NOMO-1 (cell line): ENCODE measurements at regions not wholly inside any gene's neighbourhood (a gene's known extent, or its start where the extent isn't known, plus 50 kb on each side); places are given as distances from the start of the nearest gene placed in this dataset.
A peak's percentile ranks its signal among the peaks of the same experiment; 100 is the strongest.

Experiments used
- DNase-seq, 2 experiments: peaks; one replicate each; lab custom pipeline; 2025; ENCODE audit not compliant: unreplicated experiment in 2 of 2; lab: John Stamatoyannopoulos, UW

DNA sequence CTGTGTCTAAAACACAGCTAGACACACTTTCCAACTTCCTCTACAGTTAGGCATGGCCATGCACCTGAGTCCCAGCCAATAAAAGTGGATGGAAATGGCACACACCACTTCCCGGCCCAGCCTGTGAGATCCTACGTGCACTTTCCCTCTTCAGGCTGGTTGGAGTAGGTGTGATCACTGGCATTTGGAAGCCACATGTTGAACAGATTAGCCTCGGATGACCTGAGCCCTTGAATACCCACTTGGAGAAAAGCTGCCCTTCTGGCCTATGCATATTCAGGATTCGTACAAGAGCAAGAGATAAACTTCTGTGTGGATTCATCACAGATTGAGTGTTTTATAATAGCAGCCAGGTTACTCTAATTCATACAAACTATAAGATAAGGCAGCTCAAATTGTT is 359.0 kb upstream of the SLC30A5 start:
- DNase-seq: no peak

DNA sequence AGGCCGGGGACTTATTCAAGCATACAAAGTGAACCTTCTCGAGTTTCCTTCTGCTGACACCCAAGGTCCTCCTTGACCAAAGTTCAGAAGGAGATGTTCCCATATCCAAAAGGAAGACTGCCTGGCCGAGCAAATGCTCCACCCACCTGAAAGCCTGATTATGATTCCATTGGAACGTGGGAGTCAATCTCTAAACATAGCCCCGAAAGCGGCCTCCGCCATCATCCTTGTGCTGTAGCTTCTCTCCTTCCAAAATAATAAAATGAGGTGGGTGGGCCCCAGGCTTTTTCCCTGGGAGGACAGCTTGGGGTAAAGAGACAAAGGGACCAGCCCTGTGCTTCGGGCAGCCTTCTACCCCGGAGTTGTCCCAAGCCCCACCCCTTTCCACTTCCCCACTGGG is 355.6 kb upstream of the SLC30A5 start:
- no peak for DNase-seq

DNA sequence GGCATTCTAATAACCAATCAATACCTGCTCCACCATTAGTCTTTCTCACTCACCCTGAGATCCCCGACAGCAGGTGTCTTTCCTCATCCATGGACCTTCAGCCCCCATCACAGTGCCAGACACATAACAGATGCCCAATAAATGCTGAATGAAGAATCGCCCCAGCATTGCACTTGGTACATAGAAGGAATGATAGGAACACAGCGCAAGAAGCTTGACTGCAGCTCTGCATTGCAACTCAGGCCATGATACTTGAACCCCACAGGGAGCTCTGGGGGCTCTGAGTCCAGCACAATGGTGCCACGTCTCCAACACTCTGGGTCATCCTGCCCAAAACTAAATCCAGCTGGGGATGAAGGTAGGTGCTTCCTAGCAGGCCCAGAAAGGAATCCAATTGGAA is 355.0 kb upstream of the SLC30A5 start:
- no peak for DNase-seq

DNA sequence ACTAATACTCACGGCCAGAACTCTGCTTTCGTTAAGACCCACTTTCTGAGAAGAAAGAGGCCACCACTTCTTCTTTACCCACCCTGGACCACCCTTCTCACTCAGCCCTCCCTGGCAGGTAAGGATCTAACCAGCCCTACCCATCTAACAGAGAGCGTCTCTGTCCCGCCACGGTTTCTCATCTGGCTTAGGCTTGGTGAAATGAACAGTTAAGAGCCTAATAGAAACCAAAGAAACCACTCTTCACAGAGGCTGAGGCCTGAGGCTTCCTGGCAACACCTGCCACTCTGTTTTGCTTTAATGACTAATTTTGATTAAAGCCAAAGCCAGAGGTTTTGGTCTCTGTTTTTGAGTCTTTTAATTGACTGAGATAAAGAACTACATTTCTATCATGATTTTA is 354.1 kb upstream of the SLC30A5 start:
- DNase-seq: no peak

DNA sequence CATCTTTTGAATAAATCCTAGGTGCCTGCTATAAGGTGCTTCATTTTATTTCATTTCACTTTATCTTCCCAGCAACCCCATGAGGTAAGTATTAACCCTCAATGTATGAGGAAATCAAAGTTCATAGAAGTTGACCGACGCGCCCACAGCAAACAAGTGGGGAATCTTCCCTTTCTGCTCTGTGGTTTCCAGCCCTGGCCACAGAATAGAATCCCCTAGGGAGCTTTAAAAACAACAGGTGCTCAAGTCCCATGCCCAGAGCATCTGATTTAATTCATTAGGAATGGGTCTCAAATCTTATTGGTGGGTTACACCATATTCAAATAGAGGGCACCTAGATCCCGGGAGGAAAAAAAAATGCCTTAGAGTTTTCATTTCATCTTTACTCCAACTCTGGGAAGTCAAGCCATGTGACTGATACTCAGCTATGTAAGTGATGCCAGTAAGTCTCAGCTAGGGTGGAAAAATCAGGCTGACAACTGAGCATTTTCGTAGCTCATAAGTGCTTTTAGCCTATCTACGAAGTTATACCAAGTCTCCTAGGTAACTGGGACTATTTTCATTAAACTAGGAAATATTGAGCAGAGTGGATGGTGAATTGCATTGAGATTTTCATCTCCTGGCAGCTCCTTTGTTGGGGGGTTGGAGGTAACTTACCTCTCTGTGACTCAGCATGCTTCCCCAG is 353.4 kb upstream of the SLC30A5 start:
- no peak for DNase-seq

DNA sequence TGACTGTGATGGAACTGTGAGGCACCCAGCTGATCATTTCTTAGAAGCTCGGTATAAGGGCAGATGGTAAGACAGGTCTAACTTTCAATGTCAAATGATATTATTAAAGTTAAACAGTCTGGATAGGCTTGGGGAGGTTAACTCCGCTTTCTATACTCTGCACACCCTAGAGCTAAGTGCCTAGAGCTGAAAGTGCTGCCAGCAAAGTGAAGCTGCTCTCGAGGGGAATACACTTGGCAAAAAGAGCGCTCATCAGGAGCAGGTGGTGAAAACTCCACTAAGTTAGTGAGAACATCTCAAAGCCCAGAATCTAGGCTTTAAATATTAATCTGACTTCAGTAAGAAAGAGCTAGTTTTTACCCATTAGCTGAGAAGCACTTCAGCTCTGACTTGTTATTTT is 349.6 kb upstream of the SLC30A5 start:
- no peak for DNase-seq

DNA sequence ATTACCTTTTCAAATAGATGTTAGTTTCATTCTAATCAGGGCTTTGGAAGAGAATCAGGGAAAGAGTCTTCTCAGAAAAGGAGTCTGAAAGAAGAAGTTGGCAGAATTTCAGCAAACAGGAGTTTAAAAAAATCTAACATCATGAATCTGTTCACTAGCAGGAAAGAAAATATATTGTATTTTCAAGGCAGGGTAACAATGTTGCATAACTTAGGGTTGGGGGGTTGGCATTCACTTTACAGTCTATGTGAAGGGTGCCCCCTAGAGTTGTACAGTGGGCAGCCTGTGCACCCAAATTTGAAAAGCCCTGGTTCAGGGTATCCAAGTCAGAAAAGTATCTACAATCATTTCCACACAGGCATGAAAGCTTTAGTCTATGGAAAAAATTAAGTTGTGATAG is 348.4 kb upstream of the SLC30A5 start:
- no peak for DNase-seq

DNA sequence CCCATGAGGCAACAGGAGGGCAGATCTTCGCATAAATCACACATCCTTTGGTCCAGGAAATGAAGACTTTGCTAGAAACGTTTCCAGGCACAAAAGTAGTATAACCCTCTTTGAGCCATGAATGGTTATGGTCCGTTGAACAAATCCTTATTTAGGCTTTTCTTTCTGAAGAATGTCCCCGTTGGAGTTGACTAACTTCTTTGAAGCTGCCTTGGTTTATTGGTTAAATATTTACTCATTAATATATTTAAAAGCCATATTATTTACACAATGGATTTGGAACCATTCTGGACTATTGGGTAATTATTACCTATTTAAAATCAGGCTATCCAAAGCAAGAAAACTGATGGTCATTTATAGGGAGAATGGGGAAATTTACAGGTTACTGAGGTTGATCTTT is 347.6 kb upstream of the SLC30A5 start:
- no peak for DNase-seq

DNA sequence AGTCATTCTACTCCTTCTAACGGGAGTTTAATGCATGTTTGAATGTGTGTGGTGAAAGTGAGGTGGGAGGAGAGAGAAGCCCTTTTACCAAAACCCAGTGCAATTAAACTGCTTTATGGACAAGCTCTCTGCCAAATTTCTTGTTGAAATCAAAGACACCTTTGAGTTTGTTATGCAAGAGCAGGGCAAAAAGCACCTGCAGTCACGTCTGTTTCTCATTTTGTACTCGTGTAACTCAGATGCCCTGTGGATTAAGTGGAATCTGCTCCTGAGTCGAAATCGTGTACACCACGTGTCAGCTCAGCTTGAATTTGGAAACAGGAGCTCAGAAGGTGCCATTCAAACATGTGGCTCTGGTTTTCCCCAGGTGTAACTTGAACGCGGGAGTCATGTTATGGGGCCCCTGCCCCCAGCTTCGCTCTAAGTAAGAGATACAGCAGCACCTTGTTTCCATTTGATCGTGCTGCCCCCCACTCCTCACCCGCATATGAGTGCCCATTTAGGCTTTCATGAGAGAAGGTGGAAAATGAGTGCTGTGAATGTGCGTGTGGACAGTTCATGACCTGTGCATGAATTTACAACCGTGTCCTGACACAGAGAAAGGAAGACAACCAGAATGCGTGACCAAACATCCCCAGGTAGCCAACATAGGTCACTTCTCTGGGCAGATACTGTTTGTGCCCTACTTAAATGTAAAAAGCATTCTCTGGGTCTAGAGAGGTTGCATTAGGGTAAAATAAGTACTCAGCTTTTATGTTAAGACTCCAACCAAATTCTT is 347.0 kb upstream of the SLC30A5 start:
- no peak for DNase-seq

DNA sequence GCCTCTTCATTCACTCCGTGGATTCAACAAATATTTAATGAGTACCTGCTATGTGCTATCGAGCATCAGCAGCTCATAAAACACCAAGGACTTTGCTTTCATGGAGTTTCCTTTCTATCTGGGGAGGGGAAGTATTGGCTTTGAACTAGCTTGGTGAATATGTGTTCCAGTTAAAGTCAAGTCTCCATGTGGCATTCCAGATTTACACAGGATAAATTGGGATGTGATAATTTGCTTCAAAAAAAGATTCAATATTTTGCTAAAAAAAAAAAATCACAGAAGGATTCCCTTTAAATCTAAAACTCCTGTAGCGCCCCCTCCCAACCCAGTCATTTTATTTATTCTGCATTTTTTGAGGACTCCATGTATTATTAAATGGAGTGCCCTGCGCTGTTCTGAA is 346.3 kb upstream of the SLC30A5 start:
- DNase-seq: no peak

DNA sequence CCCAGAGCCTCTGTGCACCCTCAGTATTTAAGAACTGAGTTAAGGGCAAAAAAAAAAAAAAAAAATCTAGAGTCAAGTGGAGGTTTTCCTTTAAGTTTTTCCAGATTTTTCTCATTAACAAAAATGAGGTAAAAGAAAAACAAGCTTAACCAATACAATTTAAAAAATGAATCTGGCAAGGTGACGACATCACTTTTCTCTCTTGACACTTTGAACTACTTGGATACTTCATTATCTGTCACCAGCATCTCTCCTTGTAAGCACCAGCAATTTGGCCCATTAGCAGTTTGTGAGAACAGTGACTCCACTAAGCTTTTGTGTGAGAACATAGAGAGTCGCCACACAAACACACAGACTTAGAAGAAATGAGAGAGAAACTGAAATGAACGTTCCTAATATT is 345.7 kb upstream of the SLC30A5 start:
- DNase-seq: no peak

DNA sequence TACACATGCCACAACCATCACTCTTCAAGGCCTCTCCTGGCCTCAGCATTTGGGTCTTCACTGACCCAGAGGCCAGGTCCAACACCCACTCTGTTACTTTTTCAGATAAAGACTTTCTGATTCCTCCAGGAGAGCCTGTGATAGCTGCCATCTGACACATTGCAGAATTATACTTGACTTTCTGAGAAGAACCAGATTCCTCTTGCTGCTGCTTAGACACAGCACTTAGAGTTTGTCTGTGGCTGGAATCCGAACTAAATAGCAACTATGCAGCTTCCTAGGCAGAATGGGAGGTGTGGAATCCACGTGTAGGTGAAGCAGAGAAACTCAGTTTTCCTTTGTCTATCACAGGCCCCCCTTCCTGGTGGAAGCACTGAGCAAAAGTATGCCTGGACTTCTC is 344.7 kb upstream of the SLC30A5 start:
- no peak for DNase-seq

DNA sequence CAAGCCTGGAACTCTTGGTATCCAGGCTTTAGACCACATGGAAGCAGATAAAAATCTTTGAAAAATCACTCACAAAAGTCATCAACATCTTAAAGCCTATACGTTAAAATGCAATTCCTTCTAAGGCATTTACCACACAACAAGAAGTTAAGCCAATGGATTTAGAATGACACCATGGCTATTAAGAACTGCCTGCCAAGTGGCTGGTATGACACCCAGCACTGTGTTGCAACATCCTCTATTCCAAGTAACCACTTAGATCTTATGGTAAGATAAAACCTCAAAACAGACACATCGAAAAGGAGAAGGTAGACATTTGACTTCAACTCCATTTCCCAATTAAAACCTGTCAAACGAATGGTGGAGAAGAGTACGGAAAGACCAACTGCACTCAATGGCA is 344.2 kb upstream of the SLC30A5 start:
- DNase-seq: peak in 1 of 2 experiments; percentile 61

DNA sequence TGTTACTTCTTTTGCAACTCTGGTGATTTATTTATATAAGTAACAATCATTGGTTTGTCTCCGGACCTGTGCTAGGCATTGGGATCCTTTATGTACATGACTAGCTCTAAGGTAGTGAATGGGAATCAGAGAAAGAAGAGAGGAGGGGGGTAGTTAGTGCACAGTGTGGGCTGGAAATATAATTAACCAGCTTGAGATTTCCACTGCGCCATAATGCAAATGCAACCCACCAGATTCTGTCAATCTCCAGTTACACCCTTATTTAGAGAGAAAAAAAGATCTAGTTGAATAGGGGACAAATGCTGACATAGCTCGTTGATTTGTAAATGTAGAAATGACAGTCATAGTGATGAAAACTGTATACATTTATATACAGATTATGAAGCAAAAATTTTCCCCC is 342.2 kb upstream of the SLC30A5 start:
- no peak for DNase-seq

DNA sequence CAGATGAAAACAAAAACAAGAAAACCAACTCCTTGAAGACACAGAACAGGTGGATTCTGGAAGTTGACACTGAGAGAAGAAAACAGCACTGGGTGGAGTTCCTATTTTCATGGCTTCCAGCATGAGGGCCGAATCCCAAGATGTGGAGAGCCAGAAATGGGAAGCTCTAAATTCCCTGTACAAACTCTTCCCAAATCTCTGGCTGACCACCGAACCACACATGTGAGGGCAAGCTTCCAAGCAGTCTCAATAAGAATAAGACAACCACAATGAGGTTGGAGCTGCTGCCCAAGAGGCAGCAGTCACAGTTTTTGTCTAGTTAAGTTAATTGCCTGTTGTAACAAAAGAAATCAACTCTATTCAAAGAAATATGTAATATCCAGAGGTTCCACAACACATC is 339.3 kb upstream of the SLC30A5 start:
- DNase-seq: no peak

DNA sequence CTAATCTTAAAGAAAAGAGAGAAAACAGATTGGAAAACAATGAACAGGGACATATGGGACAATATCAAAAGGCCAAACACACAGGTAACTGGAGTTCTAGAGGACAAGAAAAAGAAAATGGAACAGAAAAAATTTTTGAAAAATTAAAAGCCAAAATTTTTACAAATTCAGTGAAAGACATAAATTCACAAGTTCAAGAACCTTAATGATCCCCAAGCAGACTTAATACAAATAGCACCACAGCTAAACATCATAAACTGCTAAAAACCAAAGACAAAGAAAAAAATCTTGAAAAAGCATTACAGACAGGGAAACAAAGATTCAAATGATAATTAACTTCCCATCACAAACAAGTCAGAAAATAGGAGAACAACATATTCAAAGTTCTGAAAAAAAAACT is 338.5 kb upstream of the SLC30A5 start:
- no peak for DNase-seq

DNA sequence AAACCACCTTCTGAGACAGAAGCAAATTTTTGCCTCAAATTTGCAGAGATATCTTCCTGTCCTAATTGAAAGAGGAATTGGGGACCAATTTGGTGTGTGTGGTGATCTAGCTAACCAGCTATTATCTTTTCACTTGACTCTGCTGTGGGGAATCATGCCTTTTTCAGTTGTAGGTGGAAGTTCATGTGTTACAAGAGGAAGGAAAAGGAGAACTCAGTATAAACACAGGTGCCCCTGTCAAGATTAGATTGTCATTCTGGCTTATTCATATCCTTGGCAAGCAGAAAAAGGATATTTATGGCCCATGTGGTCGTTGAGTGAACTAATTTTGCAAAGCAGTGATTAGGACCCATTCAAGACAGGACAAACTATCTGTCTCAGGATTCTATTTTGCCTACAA is 336.8 kb upstream of the SLC30A5 start:
- DNase-seq: no peak

DNA sequence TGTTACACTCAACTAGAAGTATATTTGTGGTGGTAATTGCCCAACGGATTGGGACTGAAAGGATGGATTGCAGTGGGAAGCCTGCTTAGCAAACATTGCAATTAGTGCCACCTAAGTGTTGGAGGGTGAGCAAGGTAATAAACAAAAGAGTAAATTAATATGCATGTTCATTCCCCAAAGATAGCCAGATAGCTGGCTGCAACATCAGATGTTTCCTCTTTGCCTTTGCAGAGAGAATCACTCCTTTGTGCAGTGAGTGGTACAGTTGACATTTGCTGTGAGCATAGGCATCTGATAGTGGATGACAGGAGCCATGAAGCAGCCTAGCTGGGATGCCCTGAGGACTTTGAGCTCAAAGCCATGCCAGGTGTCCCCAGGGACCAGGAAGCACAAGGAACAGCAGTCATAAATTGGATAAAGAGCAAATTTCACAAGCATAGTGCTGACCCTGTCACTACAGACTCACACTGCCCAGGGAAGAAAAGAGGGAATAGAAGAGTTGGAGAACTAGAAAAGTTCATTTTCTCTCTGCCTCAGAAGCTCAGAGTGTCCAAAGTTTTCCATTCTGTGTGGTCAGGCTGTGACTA is 336.1 kb upstream of the SLC30A5 start:
- no peak for DNase-seq

DNA sequence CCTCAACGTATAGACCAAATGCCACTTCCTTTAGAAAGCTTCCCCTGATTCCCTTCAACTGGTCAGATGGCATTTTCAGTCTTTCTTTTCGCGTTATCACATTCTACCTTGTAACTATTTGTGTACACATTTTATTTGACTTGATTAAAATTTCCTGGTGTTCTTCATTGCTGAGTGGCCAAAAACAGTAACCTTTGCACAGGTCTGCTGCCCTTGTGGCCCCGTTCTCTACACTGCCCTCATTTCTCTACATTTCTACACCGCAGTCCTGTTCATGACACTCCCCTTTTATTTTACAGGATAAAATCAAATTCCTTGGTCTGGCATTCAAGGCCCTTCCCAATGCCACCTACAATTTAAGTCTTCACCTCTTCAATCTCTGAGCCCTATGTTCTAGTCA is 334.2 kb upstream of the SLC30A5 start:
- DNase-seq: no peak

DNA sequence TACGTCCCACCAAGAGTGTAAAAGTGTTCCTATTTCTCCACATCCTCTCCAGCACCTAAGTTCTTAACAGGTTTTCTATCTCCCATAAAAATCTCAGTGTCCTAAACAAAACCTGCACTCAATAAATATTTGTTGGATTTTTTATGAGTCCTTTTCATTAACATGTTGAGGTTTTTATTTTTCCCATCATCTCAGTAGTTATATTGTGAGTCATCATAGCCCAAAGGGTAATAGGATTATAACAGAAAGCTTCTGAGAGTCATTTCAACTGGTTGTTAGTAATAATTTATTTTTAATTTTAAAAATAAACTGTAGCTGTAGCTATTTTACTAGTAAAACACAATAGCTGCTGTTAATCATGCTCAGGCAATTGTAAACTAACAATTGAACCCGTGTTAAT is 331.6 kb upstream of the SLC30A5 start:
- DNase-seq: no peak

DNA sequence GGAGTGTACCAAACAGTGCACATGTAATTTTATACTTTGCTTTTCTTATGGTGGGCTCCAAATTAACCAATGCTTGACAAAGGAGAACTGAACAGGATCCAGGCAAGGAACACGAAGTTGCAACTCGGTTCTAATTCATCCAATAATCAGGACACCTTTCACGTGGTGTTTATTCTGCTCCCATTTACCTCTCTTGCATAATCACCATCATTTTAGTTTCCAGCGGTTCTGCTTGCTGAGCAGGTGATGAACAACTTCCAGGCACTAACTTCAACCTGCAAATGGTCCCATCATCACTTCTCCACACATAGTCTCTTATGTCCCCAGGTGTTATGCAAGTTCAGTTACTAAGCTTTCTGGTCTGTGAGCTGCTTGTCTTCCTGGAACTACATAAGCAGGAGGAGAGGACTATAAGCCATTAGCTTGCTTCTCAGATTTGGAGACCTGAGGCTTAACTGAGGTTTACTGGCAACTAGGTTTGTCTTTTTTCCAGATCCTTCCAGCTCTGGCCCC is 326.8 kb upstream of the SLC30A5 start:
- DNase-seq: no peak

DNA sequence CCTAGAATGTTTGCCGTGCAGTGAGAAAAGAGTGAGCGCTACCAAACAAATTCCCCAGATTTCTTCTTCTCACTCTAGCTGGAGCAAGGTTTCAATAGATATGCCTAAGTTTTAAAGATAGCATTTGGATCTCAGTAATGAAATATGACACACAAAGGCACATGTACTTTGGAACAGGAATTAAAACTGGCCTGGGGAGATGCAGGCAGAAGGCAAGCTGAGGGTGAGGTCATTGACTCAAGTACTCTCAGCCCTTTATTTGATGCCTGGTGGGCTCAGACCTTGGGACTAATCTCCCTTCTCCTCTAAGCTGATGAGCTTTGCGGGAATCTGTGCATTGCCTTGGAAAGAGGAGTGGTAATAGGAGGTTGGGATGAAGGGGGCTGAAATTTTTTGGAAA is 323.3 kb upstream of the SLC30A5 start:
- no peak for DNase-seq
